ENCODE measurements at regions not wholly inside any gene's neighbourhood (a gene's known extent, or its start where the extent isn't known, plus 50 kb on each side); places are given as distances from the start of the nearest gene placed in this dataset.

- no peak for DNase-seq
These were observed 153.9 kb upstream of the TIAM1 start for GRCh38 chr21:31497914-31498313.

- no peak for DNase-seq
These were observed 149.4 kb upstream of the TIAM1 start for GRCh38 chr21:31493350-31493880.

- no peak for DNase-seq
These were observed 147.6 kb upstream of the TIAM1 start for GRCh38 chr21:31491617-31492016.

GRCh38 chr21:31490443-31490842 is 146.4 kb upstream of the TIAM1 start:
- no peak for DNase-seq

GRCh38 chr21:31489726-31490125 is 145.7 kb upstream of the TIAM1 start:
- DNase-seq = no peak

GRCh38 chr21:31489014-31489413 is 145.0 kb upstream of the TIAM1 start:
- no peak for DNase-seq

GRCh38 chr21:31484219-31484618 is 140.2 kb upstream of the TIAM1 start:
- no peak for DNase-seq

- DNase-seq = no peak
These were observed 139.1 kb upstream of the TIAM1 start for GRCh38 chr21:31483146-31483545.

- DNase-seq = no peak
These were observed 138.4 kb upstream of the TIAM1 start for GRCh38 chr21:31482460-31482859.

GRCh38 chr21:31480228-31480627 is 136.2 kb upstream of the TIAM1 start:
- no peak for DNase-seq

- no peak for DNase-seq
These were observed 135.7 kb upstream of the TIAM1 start for GRCh38 chr21:31479714-31480113.

GRCh38 chr21:31479222-31479621 is 135.2 kb upstream of the TIAM1 start:
- no peak for DNase-seq

- DNase-seq = peak; percentile 42
These were observed 132.4 kb upstream of the TIAM1 start for GRCh38 chr21:31476263-31477022.

GRCh38 chr21:31475223-31475622 is 131.2 kb upstream of the TIAM1 start:
- DNase-seq = no peak

GRCh38 chr21:31473685-31474345 is 129.8 kb upstream of the TIAM1 start:
- no peak for DNase-seq

- DNase-seq = no peak
These were observed 127.8 kb upstream of the TIAM1 start for GRCh38 chr21:31471865-31472264.

GRCh38 chr21:31470896-31471694 is 127.0 kb upstream of the TIAM1 start:
- DNase-seq = no peak

- no peak for DNase-seq
These were observed 116.9 kb upstream of the TIAM1 start for GRCh38 chr21:31460980-31461379.

GRCh38 chr21:31459457-31459856 is 115.4 kb upstream of the TIAM1 start:
- peak; percentile 44 for DNase-seq

- DNase-seq = no peak
These were observed 113.6 kb upstream of the TIAM1 start for GRCh38 chr21:31457675-31458074.

GRCh38 chr21:31456201-31456600 is 112.1 kb upstream of the TIAM1 start:
- no peak for DNase-seq

- no peak for DNase-seq
These were observed 111.4 kb upstream of the TIAM1 start for GRCh38 chr21:31455506-31455905.

- DNase-seq = no peak
These were observed 106.9 kb upstream of the TIAM1 start for GRCh38 chr21:31450980-31451379.

Data from midbrain (tissue), 1 donor.